HFFc6 (cell line): ENCODE measurements at regions not wholly inside any gene's neighbourhood (a gene's known extent, or its start where the extent isn't known, plus 50 kb on each side); places are given as distances from the start of the nearest gene placed in this dataset.

Experiments
- DNase-seq: peaks from one replicate; pipeline ENCODE4 v3.0.0-alpha.2; 2018
- H3K27ac Mint-ChIP-seq: 2 replicates; pipeline ENCODE4 v1.8.0; 2020; ENCODE audit warnings: mild to moderate bottlenecking, mixed read lengths
- H3K27me3 Mint-ChIP-seq: 2 replicates; pipeline ENCODE4 v1.8.0; 2021; ENCODE audit warnings: mild to moderate bottlenecking, moderate library complexity, mixed read lengths; ENCODE audit not compliant: insufficient read depth
- H3K36me3 Mint-ChIP-seq: 2 replicates; pipeline ENCODE4 v1.8.0; 2021; ENCODE audit warnings: low read depth, mixed read lengths
- H3K4me1 Mint-ChIP-seq: 2 replicates; pipeline ENCODE4 v1.8.0; 2020; ENCODE audit warnings: low read depth, mixed read lengths
- H3K4me3 Mint-ChIP-seq: 2 replicates; pipeline ENCODE4 v1.8.0; 2020; ENCODE audit warnings: mild to moderate bottlenecking, moderate library complexity, mixed read lengths
- H3K9me3 Mint-ChIP-seq: 2 replicates; pipeline ENCODE4 v1.8.0; 2020; ENCODE audit warnings: mild to moderate bottlenecking, mixed read lengths
- TF ChIP-seq, protein P1 (sequence below): fragments of 200-600 bp; sonication (generic); IDR thresholded peaks from 2 replicates; pipeline ENCODE4 v1.5.0; 2021; ENCODE audit warnings: antibody characterized with exemption, mild to moderate bottlenecking

DNA sequence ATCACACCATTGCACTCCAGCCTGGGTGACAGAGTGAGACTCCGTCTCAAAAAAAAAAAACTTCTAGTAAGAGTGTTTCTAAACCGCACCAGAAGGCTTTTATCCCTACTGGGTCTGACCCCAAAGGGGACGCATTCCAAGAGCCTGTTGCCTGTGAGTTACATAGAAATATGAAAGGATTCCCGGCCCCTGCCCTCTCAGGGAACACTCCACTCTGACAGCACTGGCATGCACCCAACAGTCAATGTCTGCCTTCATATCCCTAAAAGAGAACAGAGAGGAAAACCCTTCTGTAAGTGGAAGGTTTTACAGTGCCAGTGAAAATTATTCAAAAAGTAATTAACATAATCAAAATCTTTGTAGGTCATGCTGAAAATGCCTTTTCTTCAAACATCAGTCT lies 117.1 kb upstream of the PTPRT start:
- no peak for DNase-seq
- H3K27me3 Mint-ChIP-seq = peaks cover 3% of the 10 kb centered on the region; the same call in 1 of the 2 replicates
- TF ChIP-seq, protein P1, sequence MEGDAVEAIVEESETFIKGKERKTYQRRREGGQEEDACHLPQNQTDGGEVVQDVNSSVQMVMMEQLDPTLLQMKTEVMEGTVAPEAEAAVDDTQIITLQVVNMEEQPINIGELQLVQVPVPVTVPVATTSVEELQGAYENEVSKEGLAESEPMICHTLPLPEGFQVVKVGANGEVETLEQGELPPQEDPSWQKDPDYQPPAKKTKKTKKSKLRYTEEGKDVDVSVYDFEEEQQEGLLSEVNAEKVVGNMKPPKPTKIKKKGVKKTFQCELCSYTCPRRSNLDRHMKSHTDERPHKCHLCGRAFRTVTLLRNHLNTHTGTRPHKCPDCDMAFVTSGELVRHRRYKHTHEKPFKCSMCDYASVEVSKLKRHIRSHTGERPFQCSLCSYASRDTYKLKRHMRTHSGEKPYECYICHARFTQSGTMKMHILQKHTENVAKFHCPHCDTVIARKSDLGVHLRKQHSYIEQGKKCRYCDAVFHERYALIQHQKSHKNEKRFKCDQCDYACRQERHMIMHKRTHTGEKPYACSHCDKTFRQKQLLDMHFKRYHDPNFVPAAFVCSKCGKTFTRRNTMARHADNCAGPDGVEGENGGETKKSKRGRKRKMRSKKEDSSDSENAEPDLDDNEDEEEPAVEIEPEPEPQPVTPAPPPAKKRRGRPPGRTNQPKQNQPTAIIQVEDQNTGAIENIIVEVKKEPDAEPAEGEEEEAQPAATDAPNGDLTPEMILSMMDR = no peak
- H3K4me3 Mint-ChIP-seq = no peak overlapping the region
- H3K4me1 Mint-ChIP-seq = no peaks in the 10 kb centered on the region
- H3K9me3 Mint-ChIP-seq = peaks cover 4% of the 10 kb centered on the region; the same call in 1 of the 2 replicates
- no peak overlapping the region for H3K27ac Mint-ChIP-seq
- H3K36me3 Mint-ChIP-seq = no peaks in the 10 kb centered on the region

DNA sequence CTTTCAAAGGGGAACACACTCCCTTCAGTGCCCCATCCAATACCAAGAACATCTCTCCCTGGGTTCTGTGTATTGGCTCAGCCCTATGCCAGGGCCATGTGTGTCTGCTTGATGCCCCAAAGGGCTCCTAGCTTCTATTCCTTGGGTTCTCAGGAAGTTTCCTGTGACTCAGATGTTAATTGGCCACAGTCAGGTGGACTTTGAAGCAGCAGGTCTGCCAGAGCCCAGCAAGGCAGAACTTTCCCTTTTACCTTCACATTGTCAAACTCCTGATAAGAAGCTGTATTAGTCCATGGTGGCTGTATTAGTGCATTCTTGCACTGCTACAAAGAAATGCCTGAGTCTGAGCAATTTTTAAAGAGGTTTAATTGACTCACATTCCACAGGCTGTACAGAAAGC lies 116.0 kb upstream of the PTPRT start:
- no peak for DNase-seq
- TF ChIP-seq, protein P1 = no peak
- H3K27ac Mint-ChIP-seq = no peak overlapping the region
- no peak overlapping the region for H3K4me3 Mint-ChIP-seq
- H3K4me1 Mint-ChIP-seq = no peaks in the 10 kb centered on the region
- peaks cover 3% of the 10 kb centered on the region; the same call in 1 of the 2 replicates for H3K27me3 Mint-ChIP-seq
- peaks cover 4% of the 10 kb centered on the region; the same call in 1 of the 2 replicates for H3K9me3 Mint-ChIP-seq
- no peaks in the 10 kb centered on the region for H3K36me3 Mint-ChIP-seq

- Mint-ChIP-seq H3K36me3 (no peaks in the 10 kb centered on the region), H3K9me3 (peaks cover 4% of the 10 kb centered on the region; the same call in 1 of the 2 replicates), H3K27me3 (peaks cover 3% of the 10 kb centered on the region; the same call in 1 of the 2 replicates), H3K4me3 (no peak overlapping the region), H3K27ac (no peak overlapping the region), H3K4me1 (no peaks in the 10 kb centered on the region)
- TF ChIP-seq, protein P1 = no peak
- no peak for DNase-seq
Measured at GRCh38 chr20:43304598-43304997, 114.9 kb upstream of the PTPRT start.

DNA sequence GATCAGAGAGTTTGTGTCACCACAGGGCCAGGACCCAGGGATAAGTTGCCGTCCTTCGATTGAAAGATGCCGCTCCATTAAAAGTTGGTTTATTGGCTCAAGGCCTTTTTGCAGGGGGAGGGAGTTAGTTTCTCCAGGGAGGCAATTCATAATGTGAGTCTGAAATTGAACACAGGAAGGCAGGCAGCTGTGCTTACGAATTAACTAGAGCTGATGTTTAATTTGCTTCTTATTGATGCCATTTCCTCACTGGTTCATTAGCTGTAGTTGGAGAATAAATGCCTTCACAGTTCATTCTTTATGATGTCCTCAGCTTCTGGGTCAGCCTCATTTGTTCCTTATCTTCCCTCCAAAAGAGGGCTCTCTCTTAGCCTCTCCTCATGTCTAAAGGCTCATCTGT lies 113.2 kb upstream of the PTPRT start:
- Mint-ChIP-seq H3K4me3 (no peak overlapping the region), H3K27me3 (peaks cover 3% of the 10 kb centered on the region; the same call in 1 of the 2 replicates), H3K4me1 (no peaks in the 10 kb centered on the region), H3K36me3 (no peaks in the 10 kb centered on the region), H3K9me3 (no peaks in the 10 kb centered on the region; the same call in 1 of the 2 replicates), H3K27ac (no peak overlapping the region)
- DNase-seq = no peak
- TF ChIP-seq, protein P1 = no peak

DNA sequence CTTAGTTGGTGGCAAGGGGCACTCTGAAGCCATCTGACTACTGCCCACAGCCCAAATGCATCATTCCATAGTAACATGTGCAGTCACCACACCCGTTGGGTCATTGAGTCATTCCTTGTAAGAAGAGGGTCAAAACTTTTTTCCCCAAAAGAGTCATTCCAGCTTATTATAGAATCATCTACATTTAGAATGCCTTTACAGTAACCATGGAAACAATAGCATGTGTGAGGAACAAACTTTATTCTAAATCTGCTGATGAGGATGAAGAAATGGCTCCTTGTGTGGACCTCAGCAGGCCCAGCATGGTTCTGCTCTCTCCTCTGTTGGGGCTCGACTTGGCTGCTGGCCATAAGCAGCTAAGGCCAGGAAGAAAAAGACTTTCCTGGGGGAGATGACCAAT lies 111.2 kb upstream of the PTPRT start:
- Mint-ChIP-seq H3K27me3 (peaks cover 3% of the 10 kb centered on the region), H3K27ac (no peak overlapping the region), H3K36me3 (no peaks in the 10 kb centered on the region), H3K4me3 (no peak overlapping the region), H3K4me1 (no peaks in the 10 kb centered on the region), H3K9me3 (no peaks in the 10 kb centered on the region; the same call in 1 of the 2 replicates)
- DNase-seq = no peak
- TF ChIP-seq, protein P1 = no peak

GRCh38 chr20:43295781-43296180 lies 106.1 kb upstream of the PTPRT start:
- DNase-seq = no peak
- no peaks in the 10 kb centered on the region; the same call in 1 of the 2 replicates for H3K9me3 Mint-ChIP-seq
- H3K4me1 Mint-ChIP-seq = no peaks in the 10 kb centered on the region
- H3K36me3 Mint-ChIP-seq = no peaks in the 10 kb centered on the region
- H3K27me3 Mint-ChIP-seq = no peaks in the 10 kb centered on the region; the same call in 1 of the 2 replicates
- TF ChIP-seq, protein P1 = no peak
- no peak overlapping the region for H3K27ac Mint-ChIP-seq
- no peak overlapping the region for H3K4me3 Mint-ChIP-seq
